ENCODE measurements at regions not wholly inside any gene's neighbourhood (a gene's known extent, or its start where the extent isn't known, plus 50 kb on each side); places are given as distances from the start of the nearest gene placed in this dataset.
A peak's percentile ranks its signal among the peaks of the same experiment; 100 is the strongest.
"Not testable (repeated sequence)": the region's sequence is repeated elsewhere in the genome, so short reads cannot be mapped to it uniquely, and the experiment has no call there.

DNA sequence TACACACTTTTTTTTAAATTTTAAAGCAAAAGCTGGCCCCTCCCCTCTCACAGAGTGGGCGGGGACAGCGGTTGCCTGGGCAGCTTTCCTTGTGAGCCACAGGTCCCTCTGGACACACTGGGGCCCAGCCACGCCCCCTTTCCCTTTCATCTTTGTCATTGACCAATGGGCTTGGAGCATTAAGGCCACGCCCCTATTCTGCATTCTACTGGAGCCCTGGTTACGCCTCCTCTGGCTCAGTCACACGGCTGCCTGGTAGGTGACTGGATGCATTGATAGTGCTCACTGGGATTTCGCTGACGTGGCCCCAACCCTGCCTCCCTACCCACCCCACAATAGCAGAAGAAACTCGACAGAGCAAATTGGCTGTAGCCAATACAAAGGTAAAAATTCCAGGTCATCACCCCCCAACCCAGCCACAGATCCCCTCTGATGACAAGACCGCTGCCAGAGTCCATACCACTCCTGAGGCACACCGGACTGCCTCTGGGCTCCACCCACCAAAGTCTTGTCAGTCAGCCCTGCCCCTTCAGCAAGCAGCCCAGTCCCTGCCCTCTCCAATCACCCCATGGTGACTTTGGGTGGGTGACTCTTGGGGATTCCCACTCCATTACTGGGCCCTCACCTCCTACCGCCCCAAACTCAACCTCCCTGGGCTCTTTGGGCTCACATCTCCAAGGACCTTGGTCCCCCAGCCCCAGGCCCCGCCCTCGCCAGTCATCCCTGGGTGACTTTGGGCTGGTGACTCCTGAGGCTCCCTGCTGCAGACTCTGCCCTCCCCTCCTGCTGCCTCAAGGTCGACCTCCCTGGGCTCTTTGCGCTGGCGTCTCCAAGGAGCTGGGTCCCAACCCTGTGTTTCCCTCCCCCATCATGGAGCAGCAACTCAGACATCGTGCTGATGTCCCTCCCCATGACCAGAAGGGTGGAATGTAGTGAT is 112.2 kb upstream of the FAN1 start:
- no peak overlapping the region for H3K4me3 ChIP-seq (replicated peaks in 1 of 2; ENCODE audit: low read depth in 2 of 2, low read length in 2 of 2)
- TF ChIP-seq, protein P1, sequence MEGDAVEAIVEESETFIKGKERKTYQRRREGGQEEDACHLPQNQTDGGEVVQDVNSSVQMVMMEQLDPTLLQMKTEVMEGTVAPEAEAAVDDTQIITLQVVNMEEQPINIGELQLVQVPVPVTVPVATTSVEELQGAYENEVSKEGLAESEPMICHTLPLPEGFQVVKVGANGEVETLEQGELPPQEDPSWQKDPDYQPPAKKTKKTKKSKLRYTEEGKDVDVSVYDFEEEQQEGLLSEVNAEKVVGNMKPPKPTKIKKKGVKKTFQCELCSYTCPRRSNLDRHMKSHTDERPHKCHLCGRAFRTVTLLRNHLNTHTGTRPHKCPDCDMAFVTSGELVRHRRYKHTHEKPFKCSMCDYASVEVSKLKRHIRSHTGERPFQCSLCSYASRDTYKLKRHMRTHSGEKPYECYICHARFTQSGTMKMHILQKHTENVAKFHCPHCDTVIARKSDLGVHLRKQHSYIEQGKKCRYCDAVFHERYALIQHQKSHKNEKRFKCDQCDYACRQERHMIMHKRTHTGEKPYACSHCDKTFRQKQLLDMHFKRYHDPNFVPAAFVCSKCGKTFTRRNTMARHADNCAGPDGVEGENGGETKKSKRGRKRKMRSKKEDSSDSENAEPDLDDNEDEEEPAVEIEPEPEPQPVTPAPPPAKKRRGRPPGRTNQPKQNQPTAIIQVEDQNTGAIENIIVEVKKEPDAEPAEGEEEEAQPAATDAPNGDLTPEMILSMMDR (IDR thresholded peaks at IDR 0.05; ENCODE audit: low read depth, low read length) = no peak
- DNase-seq (ENCODE audit: low read depth in 2 of 2) = peak in 1 of 2 donors; percentile 46

DNA sequence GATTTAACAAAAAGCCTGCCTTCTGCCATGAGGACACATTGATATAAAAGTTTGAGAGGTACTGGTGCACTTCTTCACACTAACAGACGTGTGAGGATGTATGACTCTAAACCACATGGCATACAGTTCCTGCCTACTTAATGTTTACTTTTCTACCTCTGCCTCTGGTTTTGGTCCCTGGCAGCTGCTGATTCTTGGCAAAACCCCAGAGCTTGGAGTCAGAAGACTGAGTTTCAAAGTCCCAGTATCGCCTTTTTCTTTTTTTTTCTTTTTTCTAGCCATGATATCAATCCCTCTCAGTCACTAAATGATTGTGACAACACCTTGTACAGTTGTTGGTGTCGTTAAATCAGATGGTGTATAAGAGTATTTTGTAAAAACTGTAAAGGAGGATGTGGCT is 110.9 kb upstream of the FAN1 start:
- peak in 1 of 2 donors; percentile 4 for DNase-seq (ENCODE audit: low read depth in 2 of 2)
- not testable (repeated sequence) for H3K4me3 ChIP-seq (replicated peaks in 1 of 2; ENCODE audit: low read depth in 2 of 2, low read length in 2 of 2)

DNA sequence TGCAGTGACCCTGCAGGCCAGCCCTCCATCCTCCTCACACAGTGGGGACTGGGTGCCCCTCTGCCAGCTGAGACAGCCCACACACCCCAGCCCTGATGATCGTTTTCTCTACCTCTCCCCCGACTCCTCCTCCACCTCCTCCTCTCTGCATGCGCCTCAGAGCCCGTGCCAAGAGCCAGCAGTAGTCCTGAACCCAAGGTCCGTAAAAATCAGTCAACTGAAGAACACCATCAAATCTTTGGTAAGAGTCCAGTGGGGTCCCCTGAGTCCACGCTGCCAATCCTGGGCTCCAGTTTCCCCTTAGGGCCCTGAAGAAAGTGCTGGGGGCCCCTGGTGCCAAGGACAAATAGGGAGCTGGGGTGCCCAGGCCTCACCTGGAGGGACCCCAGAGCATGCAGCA is 109.3 kb upstream of the FAN1 start:
- TF ChIP-seq, protein P1 (IDR thresholded peaks at IDR 0.05; ENCODE audit: low read depth, low read length) = no peak
- no peak for DNase-seq (ENCODE audit: low read depth in 2 of 2)
- no peak overlapping the region for H3K4me3 ChIP-seq (replicated peaks in 1 of 2; ENCODE audit: low read depth in 2 of 2, low read length in 2 of 2)

DNA sequence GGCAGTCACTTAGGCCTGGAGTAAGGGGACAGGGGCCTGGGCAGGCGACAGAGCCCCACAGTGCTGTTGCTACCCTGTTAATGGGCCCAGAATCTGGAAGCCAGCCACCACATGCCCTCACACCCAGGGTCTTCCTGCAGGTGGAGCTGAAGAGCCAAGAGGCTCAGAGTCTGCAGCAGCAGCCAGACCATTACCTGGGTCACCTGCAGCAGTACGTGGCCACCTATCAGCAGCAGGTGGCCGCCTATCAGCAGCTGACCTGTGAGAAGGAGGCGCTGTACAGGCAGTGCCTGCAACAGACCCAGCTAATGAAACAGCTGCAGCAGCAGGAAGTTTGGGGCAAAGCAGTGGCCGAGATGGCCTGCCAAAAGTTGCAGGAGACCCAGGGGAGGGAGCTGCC is 104.2 kb upstream of the FAN1 start:
- not testable (repeated sequence) for H3K4me3 ChIP-seq (replicated peaks in 1 of 2; ENCODE audit: low read depth in 2 of 2, low read length in 2 of 2); DNase-seq (ENCODE audit: low read depth in 2 of 2)

DNA sequence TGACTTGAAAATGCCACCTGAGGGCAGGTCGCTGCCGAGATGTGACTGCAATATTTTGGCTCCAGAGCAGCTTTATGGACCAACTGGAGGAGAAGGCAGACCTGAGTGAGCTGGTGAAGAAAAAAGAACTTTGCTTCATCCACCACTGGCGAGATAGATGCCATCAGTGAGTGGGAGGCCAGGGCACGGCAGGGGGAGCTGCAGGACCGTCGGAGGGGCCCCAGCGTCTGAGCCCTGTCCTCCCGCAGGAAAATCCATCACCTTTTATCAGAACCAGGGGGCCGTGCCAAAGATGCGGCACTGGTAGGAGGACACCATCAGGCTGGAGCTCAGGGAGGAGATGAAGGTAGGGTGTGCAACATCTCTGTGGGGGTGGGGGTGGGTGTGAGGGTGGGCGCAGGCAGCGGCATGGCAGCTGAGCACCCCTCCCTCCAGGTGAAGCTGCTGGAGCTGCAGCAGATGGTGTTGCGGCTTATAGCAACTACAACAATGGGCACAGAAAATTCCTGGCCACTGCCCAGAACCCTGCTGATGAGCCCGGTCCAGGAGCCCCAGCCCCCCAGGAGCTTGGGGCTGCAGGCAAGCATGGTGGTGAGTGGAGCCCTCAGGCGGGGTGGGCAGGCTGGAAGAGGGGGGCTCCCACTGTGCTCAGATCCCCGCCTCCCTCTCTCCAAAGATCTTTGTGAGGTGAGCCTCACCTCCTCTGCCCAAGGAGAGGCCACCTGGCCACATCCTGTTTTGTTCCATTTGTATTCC is 102.4 kb upstream of the FAN1 start:
- not testable (repeated sequence) for H3K4me3 ChIP-seq (replicated peaks in 1 of 2; ENCODE audit: low read depth in 2 of 2, low read length in 2 of 2)
- peak in 1 of 2 donors; percentile 5 for DNase-seq (ENCODE audit: low read depth in 2 of 2)
- TF ChIP-seq, protein P1 (IDR thresholded peaks at IDR 0.05; ENCODE audit: low read depth, low read length) = peak; percentile 34

DNA sequence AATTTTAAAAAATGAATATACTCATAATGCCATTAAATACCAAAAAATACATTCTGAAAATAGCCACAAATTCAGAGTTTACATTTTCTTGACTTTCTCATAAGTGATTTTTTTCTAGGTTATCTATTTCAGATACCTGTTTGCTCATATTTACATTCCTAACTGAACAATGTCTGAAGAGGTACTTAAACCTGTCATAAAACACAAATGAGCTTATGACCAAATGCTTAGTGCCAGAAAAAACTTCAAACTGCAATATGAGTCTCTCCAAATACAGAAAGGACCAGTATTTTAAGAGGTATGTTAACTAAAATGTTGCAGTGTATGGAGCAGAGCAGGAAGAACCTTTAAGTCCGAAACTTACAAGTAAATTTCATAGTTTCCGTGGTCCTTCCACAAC is 101.7 kb upstream of the FAN1 start:
- not testable (repeated sequence) for H3K4me3 ChIP-seq (replicated peaks in 1 of 2; ENCODE audit: low read depth in 2 of 2, low read length in 2 of 2); DNase-seq (ENCODE audit: low read depth in 2 of 2)

DNA sequence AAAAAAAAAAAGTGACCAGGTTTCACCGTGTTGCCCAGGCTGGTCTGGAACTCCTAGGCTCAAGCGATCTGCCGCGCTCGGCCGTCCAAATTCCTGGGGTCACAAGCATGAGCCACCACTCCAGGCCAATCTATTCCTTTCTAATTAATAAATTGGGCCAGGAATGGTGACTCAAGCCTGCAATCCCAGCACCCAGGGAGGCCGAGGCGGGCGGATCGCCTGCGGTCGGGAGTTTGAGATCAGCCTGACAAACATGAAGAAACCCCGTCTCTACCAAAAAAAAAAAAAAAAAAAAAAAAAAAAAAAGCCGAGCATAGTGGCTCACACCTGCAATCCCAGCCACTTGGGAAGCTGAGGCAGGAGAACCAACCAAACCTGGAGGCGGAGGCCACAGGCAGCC is 100.0 kb upstream of the FAN1 start:
- DNase-seq (ENCODE audit: low read depth in 2 of 2); H3K4me3 ChIP-seq (replicated peaks in 1 of 2; ENCODE audit: low read depth in 2 of 2, low read length in 2 of 2): not testable (repeated sequence)

DNA sequence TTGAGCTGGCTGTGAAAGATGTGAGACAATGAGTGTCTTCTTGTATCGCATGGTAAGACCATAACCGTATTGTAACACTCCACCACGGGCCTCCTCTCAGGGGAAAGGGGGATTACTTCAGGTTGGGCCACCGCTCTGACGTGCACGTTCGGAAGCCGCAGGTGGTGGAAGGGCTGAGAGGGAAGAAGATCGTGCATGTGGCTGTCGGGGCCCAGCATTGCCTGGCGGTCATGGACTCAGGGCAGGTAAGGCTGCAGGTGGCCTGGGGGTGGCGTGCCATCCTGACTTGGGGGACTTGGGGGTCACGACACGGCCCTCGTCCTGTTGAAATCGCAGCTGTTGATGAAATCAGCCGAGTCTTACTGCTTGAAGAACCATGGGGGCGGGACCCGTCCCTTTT is 87.3 kb upstream of the FAN1 start:
- no peak overlapping the region for H3K4me3 ChIP-seq (replicated peaks in 1 of 2; ENCODE audit: low read depth in 2 of 2, low read length in 2 of 2)

DNA sequence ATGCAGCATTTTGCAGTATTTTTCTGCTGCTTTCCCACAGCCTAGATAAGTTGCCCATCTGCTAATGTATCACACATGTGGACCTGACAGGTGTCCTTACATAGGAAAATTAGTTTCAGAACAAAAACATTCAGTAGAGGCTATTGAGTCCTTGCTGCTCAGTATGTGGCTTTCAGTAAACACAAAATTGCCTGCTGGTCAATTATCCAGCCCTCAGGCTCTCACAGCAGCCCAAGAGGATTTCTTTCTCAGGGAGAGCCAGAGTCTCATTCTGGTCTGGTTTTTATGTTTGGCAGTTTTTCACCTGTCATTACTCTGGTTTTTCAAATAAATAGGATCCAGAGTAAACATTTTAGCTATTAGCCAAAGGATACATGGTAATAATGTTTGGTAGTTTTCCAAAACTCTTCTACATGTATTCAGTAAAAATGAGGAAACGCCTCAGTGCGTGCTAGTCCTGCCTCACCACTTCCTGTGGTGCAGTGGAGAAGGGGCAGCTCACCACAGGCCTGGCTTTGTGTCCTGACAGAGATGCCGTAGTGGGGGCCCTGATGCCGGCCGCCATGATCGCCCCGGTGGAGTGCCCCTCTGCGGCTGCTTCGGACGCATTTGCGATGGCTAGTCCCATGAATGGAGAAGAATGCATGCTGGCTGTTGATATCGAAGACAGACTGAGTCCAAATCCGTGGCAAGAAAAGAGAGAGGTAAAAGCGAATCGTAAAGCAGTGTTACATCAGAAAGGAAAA is 80.5 kb upstream of the FAN1 start:
- peak overlapping the region in 1 of 2 donors; percentile 26 for H3K4me3 ChIP-seq (replicated peaks in 1 of 2; ENCODE audit: low read depth in 2 of 2, low read length in 2 of 2)
- peak in 1 of 2 donors; percentile 36 for DNase-seq (ENCODE audit: low read depth in 2 of 2)

More for the DNA sequence above, 87.3 kb upstream of the FAN1 start:
- TF ChIP-seq, protein P1 (IDR thresholded peaks at IDR 0.05; ENCODE audit: low read depth, low read length) = no peak
- no peak for DNase-seq (ENCODE audit: low read depth in 2 of 2)

All from cardiac fibroblast (primary cell).